BLaER1 treated with 17β-estradiol and CSF1 and Interleukin-3, amounts not matched to agents 10 nM and 100 nM (cell line): ENCODE measurements at regions not wholly inside any gene's neighbourhood (a gene's known extent, or its start where the extent isn't known, plus 50 kb on each side); places are given as distances from the start of the nearest gene placed in this dataset.
"Not testable (repeated sequence)": the region's sequence is repeated elsewhere in the genome, so short reads cannot be mapped to it uniquely, and the experiment has no call there.

ENCODE experiments used
- H3K27ac ChIP-seq, 11 experiments: shearing (Covaris generic); formaldehyde crosslinking; 2 replicates each; pipeline ENCODE4 v1.8.1; 2022
- H3K27me3 ChIP-seq, 11 experiments: shearing (Covaris generic); formaldehyde crosslinking; 2 replicates each; pipeline ENCODE4 v1.8.1; 2022
- H3K36me3 ChIP-seq, 11 experiments: shearing (Covaris generic); formaldehyde crosslinking; 2 replicates each; pipeline ENCODE4 v1.8.1; 2022
- H3K4me1 ChIP-seq, 10 experiments: shearing (Covaris generic); formaldehyde crosslinking; 2 replicates each; pipeline ENCODE4 v1.8.1; 2022
- H3K4me2 ChIP-seq, 11 experiments: shearing (Covaris generic); formaldehyde crosslinking; 2 replicates each; pipeline ENCODE4 v1.8.1; 2022
- H3K4me3 ChIP-seq, 10 experiments: shearing (Covaris generic); formaldehyde crosslinking; 2 replicates each; pipeline ENCODE4 v1.8.1; 2022
- H3K9ac ChIP-seq, 11 experiments: shearing (Covaris generic); formaldehyde crosslinking; 2 replicates each; pipeline ENCODE4 v1.8.1; 2022
- H3K9me3 ChIP-seq, 11 experiments: shearing (Covaris generic); formaldehyde crosslinking; replicated peaks in 1 of 11; 2 replicates each; pipeline ENCODE4 v1.8.1; 2022
- H4K20me1 ChIP-seq, 11 experiments: shearing (Covaris generic); formaldehyde crosslinking; 2 replicates each; pipeline ENCODE4 v1.8.1; 2022
- Cebpa-rat ChIP-seq, 11 experiments: shearing (Covaris generic); IDR thresholded peaks; 2 replicates each; pipeline ENCODE4 v1.8.1; 2022

DNA sequence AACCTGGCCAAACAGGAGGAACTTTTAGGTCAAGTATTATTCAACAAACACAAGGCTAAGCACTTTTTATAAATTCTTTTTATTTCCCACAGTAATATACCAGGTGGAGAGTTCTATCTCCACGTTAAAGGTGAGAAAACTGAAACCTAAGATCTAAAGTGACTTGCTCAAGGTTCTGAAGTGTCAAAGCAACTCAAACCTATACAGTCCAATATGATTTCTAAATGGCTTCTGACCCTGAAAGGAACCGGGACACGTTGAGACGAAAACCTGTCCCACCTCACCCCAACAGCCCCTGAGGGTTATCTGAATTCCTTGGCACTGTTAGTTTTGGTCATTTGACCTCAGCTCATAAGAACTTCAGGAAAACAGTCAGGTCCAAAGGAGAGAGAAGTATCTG lies 814.5 kb upstream of the LRATD1 start:
- Histone ChIP-seq H3K4me2 (no peak overlapping the region), H3K4me1 (no peaks in the 10 kb centered on the region), H3K9me3 (no peaks in the 10 kb centered on the region), H3K9ac (no peak overlapping the region), H3K4me3 (no peak overlapping the region), H3K27ac (no peak overlapping the region), H3K27me3 (no peaks in the 10 kb centered on the region), H3K36me3 (no peaks in the 10 kb centered on the region), H4K20me1 (no peaks in the 10 kb centered on the region)
- TF ChIP-seq Cebpa-rat (IDR thresholded peaks at IDR 0.05): no peak

DNA sequence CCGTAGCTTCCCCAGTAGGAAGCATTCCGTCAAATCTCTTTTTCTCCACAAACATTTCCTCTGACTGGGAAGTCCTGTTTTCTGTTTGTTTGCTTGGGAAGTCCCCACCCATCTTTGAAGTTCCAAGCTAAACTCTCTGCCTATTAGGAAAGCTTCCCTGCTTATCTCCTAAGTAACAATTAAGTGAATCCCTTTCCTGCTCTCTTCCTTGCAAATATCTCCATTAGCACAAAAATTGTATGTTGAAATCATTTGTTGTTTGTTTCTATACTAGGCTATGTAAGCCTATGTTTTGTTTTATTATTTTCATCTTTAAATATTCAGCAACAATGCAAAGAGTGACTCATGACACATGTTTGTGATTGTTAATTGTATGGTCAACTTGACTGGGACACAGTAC lies 812.6 kb upstream of the LRATD1 start:
- Histone ChIP-seq H3K4me1 (no peaks in the 10 kb centered on the region), H4K20me1 (no peaks in the 10 kb centered on the region), H3K9ac (no peak overlapping the region), H3K27me3 (no peaks in the 10 kb centered on the region), H3K9me3 (no peaks in the 10 kb centered on the region), H3K4me2 (no peak overlapping the region), H3K4me3 (no peak overlapping the region), H3K27ac (no peak overlapping the region), H3K36me3 (no peaks in the 10 kb centered on the region)
- no peak for TF ChIP-seq Cebpa-rat (IDR thresholded peaks at IDR 0.05)

DNA sequence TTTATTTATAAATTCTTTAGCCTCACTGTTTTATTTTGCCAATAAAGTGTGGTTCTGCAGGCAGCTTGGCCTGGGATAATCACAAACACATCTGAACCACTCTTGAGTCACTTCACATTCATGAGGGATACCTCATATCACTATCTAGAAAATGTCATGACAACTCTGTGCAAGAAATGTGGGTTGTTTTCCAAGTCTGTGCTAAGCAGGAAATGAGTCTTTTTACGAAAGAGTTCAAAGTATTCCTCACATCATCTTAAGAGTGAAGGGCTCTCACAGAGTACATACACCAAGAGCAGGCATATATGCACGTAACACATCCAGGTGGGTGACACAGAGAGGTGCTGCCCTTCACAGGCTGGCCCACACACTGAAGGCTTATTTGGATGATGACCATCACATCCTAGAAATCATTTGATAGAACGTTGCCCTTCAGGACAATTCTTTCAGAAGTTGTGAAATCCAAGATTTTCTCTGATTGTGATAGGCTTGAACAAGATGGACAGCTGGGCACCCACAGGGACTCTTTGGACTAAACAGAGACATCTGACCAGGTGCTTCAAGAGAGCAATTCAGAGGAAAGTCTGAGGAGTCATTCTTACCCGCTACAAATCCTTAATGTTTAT lies 811.1 kb upstream of the LRATD1 start:
- Histone ChIP-seq H3K4me3 (no peak overlapping the region), H3K27me3 (no peaks in the 10 kb centered on the region), H3K4me2 (no peak overlapping the region), H3K27ac (no peak overlapping the region), H3K9me3 (no peaks in the 10 kb centered on the region), H3K4me1 (no peaks in the 10 kb centered on the region), H3K9ac (no peak overlapping the region), H3K36me3 (no peaks in the 10 kb centered on the region), H4K20me1 (no peaks in the 10 kb centered on the region)
- TF ChIP-seq Cebpa-rat (IDR thresholded peaks at IDR 0.05): no peak

DNA sequence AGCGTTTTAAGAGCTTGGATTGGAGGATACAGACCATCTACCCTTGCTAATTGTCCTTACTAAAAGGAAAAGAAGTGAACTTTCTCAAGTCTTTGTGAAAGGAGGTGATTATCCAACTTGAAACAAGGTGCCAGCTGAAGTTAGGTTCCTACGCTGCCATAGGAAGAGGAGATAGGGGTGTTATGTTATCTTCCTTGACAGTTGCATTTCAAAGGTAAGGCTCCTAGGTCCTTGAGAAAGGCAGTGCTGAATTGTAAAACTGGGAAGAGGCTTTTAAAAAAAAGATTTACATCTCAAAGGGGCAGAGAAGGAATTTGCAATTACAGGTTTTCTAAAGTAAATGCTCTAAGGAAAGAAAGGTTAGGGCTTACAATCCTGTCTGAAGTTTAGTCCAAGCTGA lies 810.2 kb upstream of the LRATD1 start:
- no peaks in the 10 kb centered on the region for H3K36me3 ChIP-seq
- no peak for TF ChIP-seq Cebpa-rat (IDR thresholded peaks at IDR 0.05)
- no peak overlapping the region for H3K9ac ChIP-seq
- H3K4me2 ChIP-seq: no peak overlapping the region
- H3K9me3 ChIP-seq: no peaks in the 10 kb centered on the region
- no peak overlapping the region for H3K4me3 ChIP-seq
- no peak overlapping the region for H3K27ac ChIP-seq
- no peaks in the 10 kb centered on the region for H3K4me1 ChIP-seq
- H4K20me1 ChIP-seq: no peaks in the 10 kb centered on the region
- H3K27me3 ChIP-seq: no peaks in the 10 kb centered on the region

DNA sequence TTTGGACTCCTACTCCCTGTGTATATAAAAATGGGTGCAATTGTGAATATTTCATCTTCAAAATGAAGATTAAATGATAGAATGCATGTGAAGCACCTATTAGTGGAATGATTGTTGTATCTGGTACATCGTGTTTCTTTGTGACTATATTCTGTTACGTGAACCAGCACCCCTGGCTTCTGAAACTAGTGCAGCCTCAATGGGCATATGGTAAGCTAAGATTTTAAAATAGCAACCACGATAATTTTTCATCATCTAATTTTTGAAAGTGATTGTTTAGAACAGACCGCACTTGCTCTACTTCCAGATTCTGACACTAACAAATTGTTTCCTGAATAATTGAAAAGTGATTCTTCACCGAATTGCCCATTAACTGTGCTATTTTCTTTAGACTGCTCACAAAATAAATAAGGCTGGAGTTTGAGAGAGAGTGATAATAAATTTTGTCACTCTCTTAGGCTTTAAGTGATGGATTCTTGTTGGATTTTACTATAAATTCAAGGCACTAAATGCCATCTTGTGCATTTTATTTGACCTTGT lies 806.1 kb upstream of the LRATD1 start:
- no peaks in the 10 kb centered on the region for H3K36me3 ChIP-seq
- H3K27me3 ChIP-seq: no peaks in the 10 kb centered on the region
- no peak overlapping the region for H3K9ac ChIP-seq
- no peak overlapping the region for H3K27ac ChIP-seq
- TF ChIP-seq Cebpa-rat (IDR thresholded peaks at IDR 0.05): no peak
- H3K4me2 ChIP-seq: no peak overlapping the region
- no peaks in the 10 kb centered on the region for H4K20me1 ChIP-seq
- H3K9me3 ChIP-seq: no peaks in the 10 kb centered on the region
- no peak overlapping the region for H3K4me3 ChIP-seq
- H3K4me1 ChIP-seq: no peaks in the 10 kb centered on the region

DNA sequence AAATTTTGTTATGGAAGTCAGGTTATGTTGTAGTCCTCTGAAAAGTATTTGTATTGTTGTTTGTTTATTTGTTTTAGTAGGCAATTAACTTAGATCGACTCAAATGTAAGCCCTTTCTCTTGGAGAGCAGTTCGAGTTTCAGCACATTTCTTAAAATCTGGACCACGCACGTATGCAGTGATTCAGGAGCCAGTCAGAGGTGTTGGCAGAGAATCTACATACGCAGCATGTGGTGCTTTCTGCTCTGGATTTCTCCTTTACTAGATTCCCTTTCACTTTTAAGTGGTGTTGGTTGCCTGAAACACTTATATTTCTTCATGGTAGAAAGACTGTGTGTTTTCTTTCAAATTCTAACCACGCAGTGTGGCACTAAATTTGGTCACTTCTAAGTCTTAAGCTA lies 773.9 kb upstream of the LRATD1 start:
- Histone ChIP-seq H3K36me3 (no peaks in the 10 kb centered on the region), H3K4me1 (no peaks in the 10 kb centered on the region), H3K27ac (no peak overlapping the region), H3K4me2 (no peak overlapping the region), H3K4me3 (no peak overlapping the region), H3K9me3 (no peaks in the 10 kb centered on the region), H4K20me1 (no peaks in the 10 kb centered on the region), H3K9ac (no peak overlapping the region), H3K27me3 (no peaks in the 10 kb centered on the region)
- no peak for TF ChIP-seq Cebpa-rat (IDR thresholded peaks at IDR 0.05)

DNA sequence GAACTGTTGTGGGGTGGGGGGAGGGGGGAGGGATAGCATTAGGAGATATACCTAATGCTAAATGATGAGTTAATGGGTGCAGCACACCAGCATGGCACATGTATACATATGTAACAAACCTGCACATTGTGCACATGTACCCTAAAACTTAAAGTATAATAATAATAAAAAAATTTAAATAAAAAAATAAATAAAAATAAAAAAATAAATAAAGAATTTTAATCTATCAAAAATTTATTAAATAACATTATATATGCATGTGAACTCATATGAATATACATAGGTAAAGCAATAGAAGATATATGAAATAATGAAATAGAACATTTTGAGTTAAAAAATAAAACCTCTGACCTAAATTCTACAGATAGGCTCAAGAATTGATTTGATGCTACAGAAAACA lies 764.2 kb upstream of the LRATD1 start:
- not testable (repeated sequence) for H3K9me3 ChIP-seq, H3K4me3 ChIP-seq, H3K9ac ChIP-seq

DNA sequence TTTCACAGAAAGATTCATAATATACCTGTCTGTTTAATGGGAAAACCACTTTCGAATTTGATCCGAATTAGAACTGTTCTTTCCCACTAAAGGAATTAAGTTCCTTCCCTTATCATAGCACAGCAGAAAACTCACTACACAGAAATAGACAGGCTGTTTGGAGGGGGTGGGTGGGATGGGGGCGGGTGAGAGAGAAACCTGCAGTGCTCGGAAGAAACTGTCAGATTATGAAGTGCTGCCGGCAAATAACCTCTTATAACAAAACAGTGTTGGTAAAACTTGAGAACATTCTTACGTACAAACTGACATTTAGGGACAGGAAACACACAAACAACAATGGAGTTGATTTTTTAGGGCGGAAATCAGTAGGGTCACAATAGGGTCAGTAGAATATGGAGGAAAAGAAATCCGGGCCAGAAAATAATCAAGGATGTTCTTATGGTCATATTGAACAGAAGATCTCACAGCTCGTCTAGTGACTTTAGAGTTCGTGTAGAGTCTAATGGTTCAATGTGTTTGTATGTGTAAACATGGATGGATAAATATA lies 756.0 kb upstream of the LRATD1 start:
- no peak for TF ChIP-seq Cebpa-rat (IDR thresholded peaks at IDR 0.05)
- no peaks in the 10 kb centered on the region for H3K36me3 ChIP-seq
- H3K27ac ChIP-seq: no peak overlapping the region
- no peak overlapping the region for H3K4me2 ChIP-seq
- H4K20me1 ChIP-seq: no peaks in the 10 kb centered on the region
- H3K4me3 ChIP-seq: no peak overlapping the region
- H3K9me3 ChIP-seq: no peaks in the 10 kb centered on the region
- no peak overlapping the region for H3K9ac ChIP-seq
- H3K27me3 ChIP-seq: no peaks in the 10 kb centered on the region
- no peaks in the 10 kb centered on the region for H3K4me1 ChIP-seq

More for the DNA sequence above, 764.2 kb upstream of the LRATD1 start:
- H3K4me1 ChIP-seq, H3K4me2 ChIP-seq, H3K36me3 ChIP-seq, H3K27me3 ChIP-seq, H4K20me1 ChIP-seq, H3K27ac ChIP-seq: not testable (repeated sequence)

DNA sequence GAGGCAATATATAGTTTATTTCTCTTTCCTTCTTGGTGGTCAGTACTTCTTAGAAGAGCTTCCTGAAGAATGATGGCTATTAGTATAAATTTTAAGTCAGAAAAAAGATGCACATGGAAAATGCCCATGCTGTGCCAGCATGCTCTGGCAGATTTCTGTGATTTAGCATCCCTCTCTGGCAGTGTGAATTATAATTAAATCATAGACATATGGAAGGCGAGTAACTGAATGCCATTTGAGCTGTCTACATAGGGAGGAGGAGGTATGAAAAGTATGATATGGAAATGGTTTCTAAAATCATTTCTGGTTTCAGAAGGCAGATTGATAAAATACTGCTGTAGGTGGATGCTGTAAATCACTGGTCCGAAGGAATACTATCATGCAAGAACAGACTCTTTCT lies 754.9 kb upstream of the LRATD1 start:
- Histone ChIP-seq H3K9me3 (no peaks in the 10 kb centered on the region), H3K27ac (no peak overlapping the region), H3K4me3 (no peak overlapping the region), H3K36me3 (no peaks in the 10 kb centered on the region), H3K4me2 (no peak overlapping the region), H3K27me3 (no peaks in the 10 kb centered on the region), H3K9ac (no peak overlapping the region), H4K20me1 (no peaks in the 10 kb centered on the region), H3K4me1 (no peaks in the 10 kb centered on the region)
- TF ChIP-seq Cebpa-rat (IDR thresholded peaks at IDR 0.05): no peak

DNA sequence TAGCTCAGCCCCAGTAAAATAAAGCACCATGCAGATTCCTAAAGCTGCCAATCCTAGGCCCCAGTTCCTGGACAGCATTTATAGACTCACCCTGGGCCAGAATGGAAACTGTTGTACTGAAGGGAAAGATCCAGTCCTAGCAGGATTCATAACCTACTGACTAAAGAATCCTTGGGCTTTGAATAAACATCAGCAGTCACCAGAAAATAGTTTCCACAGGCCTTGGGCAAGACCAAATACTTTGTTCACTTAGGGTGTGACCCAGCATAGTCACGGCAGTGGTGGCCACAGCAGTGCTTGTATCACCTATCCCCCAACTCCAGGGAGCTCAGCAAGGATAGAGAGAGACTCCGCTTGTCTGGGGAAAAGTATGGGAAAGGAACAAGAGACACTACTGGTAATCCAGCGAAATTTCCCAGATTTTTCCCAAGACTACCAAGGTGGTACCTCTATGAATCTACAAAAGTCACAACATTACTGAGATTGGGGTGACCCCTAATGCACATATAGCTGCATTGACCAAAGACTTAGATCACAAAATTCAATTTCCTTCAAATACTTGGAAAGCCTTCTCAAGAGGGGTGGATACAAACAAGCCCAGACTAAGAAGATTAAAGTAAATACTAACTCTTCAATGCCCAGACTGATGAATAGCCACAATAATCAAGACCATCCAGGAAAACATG lies 748.1 kb upstream of the LRATD1 start:
- no peak overlapping the region for H3K9ac ChIP-seq
- H3K27ac ChIP-seq: no peak overlapping the region
- no peaks in the 10 kb centered on the region for H3K36me3 ChIP-seq
- no peak for TF ChIP-seq Cebpa-rat (IDR thresholded peaks at IDR 0.05)
- H3K4me2 ChIP-seq: no peak overlapping the region
- no peak overlapping the region for H3K4me3 ChIP-seq
- no peaks in the 10 kb centered on the region for H3K27me3 ChIP-seq
- no peaks in the 10 kb centered on the region for H3K9me3 ChIP-seq
- H4K20me1 ChIP-seq: no peaks in the 10 kb centered on the region
- no peaks in the 10 kb centered on the region for H3K4me1 ChIP-seq
